22Rv1 (cell line): ENCODE measurements at regions not wholly inside any gene's neighbourhood (a gene's known extent, or its start where the extent isn't known, plus 50 kb on each side); places are given as distances from the start of the nearest gene placed in this dataset.

Experiments used
- ZFX ChIP-seq: fragments of 450-650 bp; IDR thresholded peaks from 2 replicates; pipeline ENCODE4 v1.6.1; 2017; ENCODE audit warnings: antibody characterized with exemption, borderline replicate concordance
- TF ChIP-seq, protein P1 (sequence below): fragments of 450-650 bp; IDR thresholded peaks from 2 replicates; pipeline ENCODE4 v1.5.1; 2017; ENCODE audit warnings: mild to moderate bottlenecking

DNA sequence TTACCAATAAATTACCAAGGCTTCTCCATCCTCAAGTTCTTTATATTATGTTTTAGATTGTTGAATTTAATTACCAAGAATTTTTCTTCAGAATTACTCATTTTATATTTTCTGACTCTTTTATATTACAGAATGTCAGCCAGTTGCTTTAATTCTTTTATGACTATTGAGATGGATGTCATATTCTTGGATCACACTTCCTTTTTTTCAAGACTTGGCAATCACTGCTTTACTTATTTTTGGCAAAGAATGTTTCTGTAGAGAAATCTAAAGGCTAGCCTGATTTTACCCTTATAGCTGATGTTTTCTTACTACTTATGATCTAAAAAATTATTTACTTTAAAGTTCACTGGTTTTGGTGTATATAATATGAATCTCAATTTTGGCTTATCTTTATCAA lies 721.1 kb upstream of the TMPRSS15 start:
- TF ChIP-seq, protein P1, sequence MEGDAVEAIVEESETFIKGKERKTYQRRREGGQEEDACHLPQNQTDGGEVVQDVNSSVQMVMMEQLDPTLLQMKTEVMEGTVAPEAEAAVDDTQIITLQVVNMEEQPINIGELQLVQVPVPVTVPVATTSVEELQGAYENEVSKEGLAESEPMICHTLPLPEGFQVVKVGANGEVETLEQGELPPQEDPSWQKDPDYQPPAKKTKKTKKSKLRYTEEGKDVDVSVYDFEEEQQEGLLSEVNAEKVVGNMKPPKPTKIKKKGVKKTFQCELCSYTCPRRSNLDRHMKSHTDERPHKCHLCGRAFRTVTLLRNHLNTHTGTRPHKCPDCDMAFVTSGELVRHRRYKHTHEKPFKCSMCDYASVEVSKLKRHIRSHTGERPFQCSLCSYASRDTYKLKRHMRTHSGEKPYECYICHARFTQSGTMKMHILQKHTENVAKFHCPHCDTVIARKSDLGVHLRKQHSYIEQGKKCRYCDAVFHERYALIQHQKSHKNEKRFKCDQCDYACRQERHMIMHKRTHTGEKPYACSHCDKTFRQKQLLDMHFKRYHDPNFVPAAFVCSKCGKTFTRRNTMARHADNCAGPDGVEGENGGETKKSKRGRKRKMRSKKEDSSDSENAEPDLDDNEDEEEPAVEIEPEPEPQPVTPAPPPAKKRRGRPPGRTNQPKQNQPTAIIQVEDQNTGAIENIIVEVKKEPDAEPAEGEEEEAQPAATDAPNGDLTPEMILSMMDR: no peak
- no peak for TF ChIP-seq ZFX
